WTC11 (cell line): ENCODE measurements at regions not wholly inside any gene's neighbourhood (a gene's known extent, or its start where the extent isn't known, plus 50 kb on each side); places are given as distances from the start of the nearest gene placed in this dataset.

Experiments
- CREB1 ChIP-seq: sonication (generic); formaldehyde crosslinking; IDR thresholded peaks from 2 replicates; pipeline ENCODE4 v1.8.0; 2023; ENCODE audit warnings: mild to moderate bottlenecking, missing genetic modification reagents
- CTCF ChIP-seq: fragments of 200-600 bp; IDR thresholded peaks from 2 replicates; pipeline ENCODE4 v1.8.0; 2022; ENCODE audit warnings: antibody characterized with exemption
- JUN ChIP-seq: sonication (generic); formaldehyde crosslinking; IDR thresholded peaks from 2 replicates; pipeline ENCODE4 v1.8.0; 2023; ENCODE audit warnings: mild to moderate bottlenecking, missing genetic modification reagents
- PREB ChIP-seq: sonication (generic); formaldehyde crosslinking; IDR thresholded peaks from 2 replicates; pipeline ENCODE4 v1.8.1; 2022; ENCODE audit warnings: mild to moderate bottlenecking, missing genetic modification reagents, moderate library complexity, borderline replicate concordance
- ZBTB21 ChIP-seq: sonication (generic); formaldehyde crosslinking; IDR thresholded peaks from 2 replicates; pipeline ENCODE4 v1.8.1; 2023; ENCODE audit warnings: mild to moderate bottlenecking, missing genetic modification reagents, borderline replicate concordance
- TF ChIP-seq, protein P1 (sequence below): sonication (generic); formaldehyde crosslinking; IDR thresholded peaks from 2 replicates; pipeline ENCODE4 v1.8.1; 2023; ENCODE audit warnings: mild to moderate bottlenecking, missing genetic modification reagents, borderline replicate concordance
- TF ChIP-seq, protein P2 (sequence below): sonication (generic); formaldehyde crosslinking; IDR thresholded peaks from 2 replicates; pipeline ENCODE4 v1.8.1; 2022; ENCODE audit warnings: low read depth, mild to moderate bottlenecking, moderate library complexity, missing genetic modification reagents, borderline replicate concordance
- TF ChIP-seq, protein P3 (sequence below): sonication (generic); formaldehyde crosslinking; conservative IDR thresholded peaks from 2 replicates; pipeline ENCODE4 v1.8.1; 2022; ENCODE audit warnings: mild to moderate bottlenecking, missing genetic modification reagents

DNA sequence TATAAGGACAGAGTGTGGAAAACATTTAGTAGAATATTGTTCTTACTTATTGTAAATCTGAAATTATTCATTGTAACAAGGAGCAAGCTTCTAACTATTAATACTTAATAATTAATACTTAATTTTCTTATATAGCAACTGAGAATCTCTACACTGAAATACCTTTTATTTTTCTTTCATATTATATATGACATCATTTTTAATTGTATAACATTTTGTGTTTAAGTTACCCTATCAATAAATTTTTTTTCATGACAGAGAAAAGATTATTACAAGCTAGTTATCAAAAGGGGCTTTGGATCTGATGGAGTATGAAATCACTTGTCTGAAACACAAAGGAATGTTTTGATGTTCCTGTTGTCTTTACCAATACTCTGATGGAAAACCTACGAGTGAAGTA lies 72.2 kb upstream of the CNKSR3 start:
- TF ChIP-seq ZBTB21 (CRISPR knock-in tag) (no peak), CTCF (no peak), PREB (CRISPR knock-in tag) (no peak), CREB1 (CRISPR knock-in tag) (no peak), JUN (CRISPR knock-in tag) (no peak)
- TF ChIP-seq, protein P1, sequence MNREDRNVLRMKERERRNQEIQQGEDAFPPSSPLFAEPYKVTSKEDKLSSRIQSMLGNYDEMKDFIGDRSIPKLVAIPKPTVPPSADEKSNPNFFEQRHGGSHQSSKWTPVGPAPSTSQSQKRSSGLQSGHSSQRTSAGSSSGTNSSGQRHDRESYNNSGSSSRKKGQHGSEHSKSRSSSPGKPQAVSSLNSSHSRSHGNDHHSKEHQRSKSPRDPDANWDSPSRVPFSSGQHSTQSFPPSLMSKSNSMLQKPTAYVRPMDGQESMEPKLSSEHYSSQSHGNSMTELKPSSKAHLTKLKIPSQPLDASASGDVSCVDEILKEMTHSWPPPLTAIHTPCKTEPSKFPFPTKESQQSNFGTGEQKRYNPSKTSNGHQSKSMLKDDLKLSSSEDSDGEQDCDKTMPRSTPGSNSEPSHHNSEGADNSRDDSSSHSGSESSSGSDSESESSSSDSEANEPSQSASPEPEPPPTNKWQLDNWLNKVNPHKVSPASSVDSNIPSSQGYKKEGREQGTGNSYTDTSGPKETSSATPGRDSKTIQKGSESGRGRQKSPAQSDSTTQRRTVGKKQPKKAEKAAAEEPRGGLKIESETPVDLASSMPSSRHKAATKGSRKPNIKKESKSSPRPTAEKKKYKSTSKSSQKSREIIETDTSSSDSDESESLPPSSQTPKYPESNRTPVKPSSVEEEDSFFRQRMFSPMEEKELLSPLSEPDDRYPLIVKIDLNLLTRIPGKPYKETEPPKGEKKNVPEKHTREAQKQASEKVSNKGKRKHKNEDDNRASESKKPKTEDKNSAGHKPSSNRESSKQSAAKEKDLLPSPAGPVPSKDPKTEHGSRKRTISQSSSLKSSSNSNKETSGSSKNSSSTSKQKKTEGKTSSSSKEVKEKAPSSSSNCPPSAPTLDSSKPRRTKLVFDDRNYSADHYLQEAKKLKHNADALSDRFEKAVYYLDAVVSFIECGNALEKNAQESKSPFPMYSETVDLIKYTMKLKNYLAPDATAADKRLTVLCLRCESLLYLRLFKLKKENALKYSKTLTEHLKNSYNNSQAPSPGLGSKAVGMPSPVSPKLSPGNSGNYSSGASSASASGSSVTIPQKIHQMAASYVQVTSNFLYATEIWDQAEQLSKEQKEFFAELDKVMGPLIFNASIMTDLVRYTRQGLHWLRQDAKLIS (CRISPR knock-in tag), result no peak
- TF ChIP-seq, protein P2, sequence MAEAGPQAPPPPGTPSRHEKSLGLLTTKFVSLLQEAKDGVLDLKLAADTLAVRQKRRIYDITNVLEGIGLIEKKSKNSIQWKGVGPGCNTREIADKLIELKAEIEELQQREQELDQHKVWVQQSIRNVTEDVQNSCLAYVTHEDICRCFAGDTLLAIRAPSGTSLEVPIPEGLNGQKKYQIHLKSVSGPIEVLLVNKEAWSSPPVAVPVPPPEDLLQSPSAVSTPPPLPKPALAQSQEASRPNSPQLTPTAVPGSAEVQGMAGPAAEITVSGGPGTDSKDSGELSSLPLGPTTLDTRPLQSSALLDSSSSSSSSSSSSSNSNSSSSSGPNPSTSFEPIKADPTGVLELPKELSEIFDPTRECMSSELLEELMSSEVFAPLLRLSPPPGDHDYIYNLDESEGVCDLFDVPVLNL (CRISPR knock-in tag), result no peak
- TF ChIP-seq, protein P3, sequence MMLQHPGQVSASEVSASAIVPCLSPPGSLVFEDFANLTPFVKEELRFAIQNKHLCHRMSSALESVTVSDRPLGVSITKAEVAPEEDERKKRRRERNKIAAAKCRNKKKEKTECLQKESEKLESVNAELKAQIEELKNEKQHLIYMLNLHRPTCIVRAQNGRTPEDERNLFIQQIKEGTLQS, result no peak
